ENCODE measurements at regions not wholly inside any gene's neighbourhood (a gene's known extent, or its start where the extent isn't known, plus 50 kb on each side); places are given as distances from the start of the nearest gene placed in this dataset.

GRCh38 chrX:20362268-20363267 lies 95.9 kb upstream of the RPS6KA3 start:
- no peaks in the 10 kb centered on the region for H3K9me3 ChIP-seq (replicated peaks; ENCODE audit: control insufficient read depth, insufficient read depth, low read depth, low read length)
- FAIRE-seq = no peak
- peaks cover 0 to 8% of the 10 kb centered on the region in 2 experiments; a peak in 2 of 5 replicates for H3K4me1 ChIP-seq (replicated peaks in 1 of 2; ENCODE audit: control insufficient read depth in 2 of 2, insufficient read depth in 2 of 2, low read length in 2 of 2)
- 0 out of 2 replicates have a peak, but pooled peaks have one; percentile 37 for TF ChIP-seq NFRKB (IDR thresholded peaks at IDR 0.05; ENCODE audit: low read depth)
- no peak for TF ChIP-seq ZNF79 (CRISPR knock-in tag; IDR thresholded peaks at IDR 0.05; ENCODE audit: low read depth)
- peak; percentile 51; the same call in 1 of the 2 replicates for TF ChIP-seq CEBPB (tag; IDR thresholded peaks at IDR 0.05)
- H3K9ac ChIP-seq (ENCODE audit: insufficient read depth in 1 of 2, low read depth in 2 of 2, low read length in 2 of 2) = peak overlapping the region; percentile 16 to 61; a peak in 2 of 4 replicates
- ChIA-PET POLR2A (interaction anchor here (0.7 kb wide), 1 partner anchor 13 kb away, joined by 3 read pairs; no protein-coding TSS in a partner anchor), CTCF (ENCODE audit: low intra/inter-chr PET ratio) (no interaction called here)
- intact Hi-C loops (cut with micrococcal nuclease) (loop anchor here (10.0 kb wide), 1 partner anchor 98 kb away; the partner anchor contains the start of gene RPS6KA3), in situ Hi-C loops (cut with MboI) (no loop called here)
- H3K9me1 ChIP-seq (ENCODE audit: control insufficient read depth, insufficient read depth, low read length) = no peaks in the 10 kb centered on the region
- peak in 2 of 4 experiments; percentile 13 to 23 for DNase-seq (ENCODE audit: extremely low read depth in 1 of 4, low spot score in 3 of 4)
- no peaks in the 10 kb centered on the region for H3K27me3 ChIP-seq (ENCODE audit: control insufficient read depth in 2 of 2, insufficient read depth in 2 of 2, low read length in 2 of 2)
- peak overlapping the region; percentile 37 for H3K27ac ChIP-seq (ENCODE audit: extremely low read depth, low read depth, low read length)
- BruUV-seq (replicated peaks) = no TSS peak
- peak overlapping the region; percentile 96 for H2AFZ ChIP-seq (ENCODE audit: low read depth, low read length)
- H3K4me2 ChIP-seq (ENCODE audit: insufficient read depth, low read length) = peak overlapping the region; percentile 70
- no peaks in the 10 kb centered on the region for H4K20me1 ChIP-seq (replicated peaks; ENCODE audit: control insufficient read depth, insufficient read depth, low read length)
- no peaks in the 10 kb centered on the region for H3K79me2 ChIP-seq (ENCODE audit: control insufficient read depth, insufficient read depth, low read length)
- peak; percentile 72 for ATAC-seq
- 8% methylated on average over 19 of the region's 19 CpGs for WGBS (ENCODE audit: insufficient coverage, low coverage, missing lambda C conversion rate)
- H3K4me3 ChIP-seq = no peak overlapping the region
- no peaks in the 10 kb centered on the region for H3K36me3 ChIP-seq (ENCODE audit: control insufficient read depth, insufficient read depth, low read length)

- no peaks in the 10 kb centered on the region for H3K9me1 ChIP-seq (ENCODE audit: control insufficient read depth, insufficient read depth, low read length)
- H3K27me3 ChIP-seq (ENCODE audit: control insufficient read depth in 2 of 2, insufficient read depth in 2 of 2, low read length in 2 of 2) = no peaks in the 10 kb centered on the region
- ChIA-PET POLR2A (no interaction called here), CTCF (ENCODE audit: low intra/inter-chr PET ratio) (no interaction called here)
- intact Hi-C loops (cut with micrococcal nuclease) = loop anchor here (10.0 kb wide), 1 partner anchor 97 kb away; the partner anchor contains the start of gene RPS6KA3
- FAIRE-seq (no peak), ATAC-seq (peak; percentile 20; the same call in 1 of the 3 replicates), DNase-seq (ENCODE audit: extremely low read depth in 1 of 4, low spot score in 3 of 4) (no peak)
- H3K9me3 ChIP-seq (replicated peaks; ENCODE audit: control insufficient read depth, insufficient read depth, low read depth, low read length) = no peaks in the 10 kb centered on the region
- 0 out of 2 replicates have a peak overlapping the region, but pooled peaks have one; percentile 70 for H3K4me2 ChIP-seq (ENCODE audit: insufficient read depth, low read length)
- WGBS (ENCODE audit: insufficient coverage, low coverage, missing lambda C conversion rate) = 18% methylated on average over 4 of the region's 4 CpGs
- H3K9ac ChIP-seq (ENCODE audit: insufficient read depth in 1 of 2, low read depth in 2 of 2, low read length in 2 of 2) = no peak overlapping the region
- no peak overlapping the region for H3K4me3 ChIP-seq
- no peaks in the 10 kb centered on the region for H4K20me1 ChIP-seq (replicated peaks; ENCODE audit: control insufficient read depth, insufficient read depth, low read length)
- no peaks in the 10 kb centered on the region for H3K36me3 ChIP-seq (ENCODE audit: control insufficient read depth, insufficient read depth, low read length)
- H3K4me1 ChIP-seq (replicated peaks in 1 of 2; ENCODE audit: control insufficient read depth in 2 of 2, insufficient read depth in 2 of 2, low read length in 2 of 2) = peaks cover 0 to 8% of the 10 kb centered on the region in 2 experiments; a peak in 2 of 5 replicates
- no peak overlapping the region for H3K27ac ChIP-seq (ENCODE audit: extremely low read depth, low read depth, low read length)
- no TSS peak for BruUV-seq (replicated peaks)
- in situ Hi-C loops (cut with MboI) = no loop called here
- no peaks in the 10 kb centered on the region for H3K79me2 ChIP-seq (ENCODE audit: control insufficient read depth, insufficient read depth, low read length)
- H2AFZ ChIP-seq (ENCODE audit: low read depth, low read length) = peak overlapping the region; percentile 96
- TF ChIP-seq RAD51 (IDR thresholded peaks at IDR 0.05; ENCODE audit: borderline replicate concordance, low read depth) = no peak
- no peak for TF ChIP-seq TARDBP (IDR thresholded peaks at IDR 0.05)
- TF ChIP-seq CHD1 (IDR thresholded peaks at IDR 0.05; ENCODE audit: low read length) = no peak
- no peak for TF ChIP-seq DMBX1 (CRISPR knock-in tag; IDR thresholded peaks at IDR 0.05; ENCODE audit: borderline replicate concordance)
- no peak for TF ChIP-seq GATA2 (CRISPR knock-in tag; IDR thresholded peaks at IDR 0.05)
- TF ChIP-seq SAFB (IDR thresholded peaks at IDR 0.05; ENCODE audit: borderline replicate concordance, low read depth, low read length) = no peak
- TF ChIP-seq ZNF699 (CRISPR knock-in tag; IDR thresholded peaks at IDR 0.05; ENCODE audit: insufficient replicate concordance) = no peak
- TF ChIP-seq ZNF75A (CRISPR knock-in tag; IDR thresholded peaks at IDR 0.05) = no peak
- TF ChIP-seq HNRNPK (IDR thresholded peaks at IDR 0.05; ENCODE audit: low read depth, low read length, poor library complexity, severe bottlenecking) = no peak
- TF ChIP-seq ZBTB9 (CRISPR knock-in tag; IDR thresholded peaks at IDR 0.05) = no peak
- no peak for TF ChIP-seq ZNF644 (tag; IDR thresholded peaks at IDR 0.05; ENCODE audit: low read depth)
Observed at GRCh38 chrX:20361890-20362262, 95.2 kb upstream of the RPS6KA3 start.

Data from K562 (cell line).